ENCODE measurements at regions not wholly inside any gene's neighbourhood (a gene's known extent, or its start where the extent isn't known, plus 50 kb on each side); places are given as distances from the start of the nearest gene placed in this dataset.

DNA sequence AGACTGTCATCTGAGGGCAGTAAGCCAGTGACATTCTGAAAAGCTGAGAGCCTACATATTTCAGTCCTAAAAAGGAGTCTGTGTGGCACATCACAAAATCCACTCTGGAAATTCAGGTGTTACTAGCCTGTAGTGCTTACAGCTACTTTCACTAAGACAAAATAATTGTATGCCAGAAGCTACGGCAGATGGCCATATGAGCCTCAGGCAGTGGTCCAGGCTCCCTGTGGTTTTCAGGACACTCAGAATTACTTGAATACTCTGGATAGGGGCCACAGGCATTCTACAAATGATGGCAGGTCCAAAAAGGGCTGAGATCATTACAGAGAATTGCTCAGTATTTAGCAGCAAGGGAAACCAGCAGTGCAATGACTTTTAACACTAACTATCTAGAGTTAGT lies 527.1 kb downstream of the MRPL39 start:
- DNase-seq (ENCODE audit: low read depth, low spot score) = peak; percentile 79
- in situ Hi-C loops (cut with HindIII; ENCODE audit: low sequenced_read_pairs) = no loop called here
- no peak overlapping the region for H3K4me3 ChIP-seq (ENCODE audit: low read depth, low read length)
- TF ChIP-seq, protein P1, sequence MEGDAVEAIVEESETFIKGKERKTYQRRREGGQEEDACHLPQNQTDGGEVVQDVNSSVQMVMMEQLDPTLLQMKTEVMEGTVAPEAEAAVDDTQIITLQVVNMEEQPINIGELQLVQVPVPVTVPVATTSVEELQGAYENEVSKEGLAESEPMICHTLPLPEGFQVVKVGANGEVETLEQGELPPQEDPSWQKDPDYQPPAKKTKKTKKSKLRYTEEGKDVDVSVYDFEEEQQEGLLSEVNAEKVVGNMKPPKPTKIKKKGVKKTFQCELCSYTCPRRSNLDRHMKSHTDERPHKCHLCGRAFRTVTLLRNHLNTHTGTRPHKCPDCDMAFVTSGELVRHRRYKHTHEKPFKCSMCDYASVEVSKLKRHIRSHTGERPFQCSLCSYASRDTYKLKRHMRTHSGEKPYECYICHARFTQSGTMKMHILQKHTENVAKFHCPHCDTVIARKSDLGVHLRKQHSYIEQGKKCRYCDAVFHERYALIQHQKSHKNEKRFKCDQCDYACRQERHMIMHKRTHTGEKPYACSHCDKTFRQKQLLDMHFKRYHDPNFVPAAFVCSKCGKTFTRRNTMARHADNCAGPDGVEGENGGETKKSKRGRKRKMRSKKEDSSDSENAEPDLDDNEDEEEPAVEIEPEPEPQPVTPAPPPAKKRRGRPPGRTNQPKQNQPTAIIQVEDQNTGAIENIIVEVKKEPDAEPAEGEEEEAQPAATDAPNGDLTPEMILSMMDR (IDR thresholded peaks at IDR 0.05; ENCODE audit: low read depth, low read length) = no peak

DNA sequence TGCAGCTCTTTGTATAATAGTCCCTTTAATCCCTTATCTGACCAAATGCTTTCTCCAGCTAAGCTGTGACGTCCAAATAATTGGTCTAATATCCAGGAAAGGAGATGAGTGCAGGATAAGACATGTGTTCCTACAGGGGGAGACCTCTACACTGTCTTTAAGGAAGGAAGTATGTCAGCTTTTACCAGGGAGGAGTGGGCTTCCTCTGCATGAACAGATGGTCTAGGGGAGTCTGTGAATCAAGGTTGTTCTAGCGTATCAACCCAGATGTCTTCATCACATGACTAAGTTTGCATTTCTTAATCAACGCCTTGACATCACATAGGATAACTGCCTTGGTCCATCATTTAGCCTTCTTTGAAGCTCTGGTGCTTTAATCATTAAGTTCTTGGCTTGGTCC lies 528.2 kb downstream of the MRPL39 start:
- TF ChIP-seq, protein P1 (IDR thresholded peaks at IDR 0.05; ENCODE audit: low read depth, low read length) = no peak
- no peak for DNase-seq (ENCODE audit: low read depth, low spot score)
- in situ Hi-C loops (cut with HindIII; ENCODE audit: low sequenced_read_pairs) = no loop called here

DNA sequence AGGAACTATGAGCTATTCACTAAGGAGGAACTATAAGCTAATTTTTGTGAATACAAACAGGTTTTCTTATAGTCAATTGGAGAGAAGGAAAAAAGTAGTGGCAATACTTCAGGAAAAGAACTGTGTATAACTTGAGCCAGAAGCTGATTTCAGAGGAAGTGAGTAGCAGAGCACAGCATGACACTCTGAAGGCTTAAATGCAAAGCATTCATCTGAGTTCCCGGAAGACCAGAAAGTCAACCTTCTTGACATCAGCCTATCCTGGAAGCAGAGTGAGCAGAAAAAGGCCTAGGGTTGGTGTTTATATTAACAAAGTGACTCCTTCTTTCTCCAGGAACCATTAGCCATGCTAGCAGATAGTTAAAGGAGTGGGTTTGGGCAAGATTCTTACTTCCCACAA lies 545.2 kb downstream of the MRPL39 start:
- no peak overlapping the region for H3K4me3 ChIP-seq (ENCODE audit: low read depth, low read length)
- in situ Hi-C loops (cut with HindIII; ENCODE audit: low sequenced_read_pairs) = no loop called here
- TF ChIP-seq, protein P1 (IDR thresholded peaks at IDR 0.05; ENCODE audit: low read depth, low read length) = no peak
- peak; percentile 49 for DNase-seq (ENCODE audit: low read depth, low spot score)

More for the DNA sequence above, 528.2 kb downstream of the MRPL39 start:
- H3K4me3 ChIP-seq (ENCODE audit: low read depth, low read length) = no peak overlapping the region

DNA sequence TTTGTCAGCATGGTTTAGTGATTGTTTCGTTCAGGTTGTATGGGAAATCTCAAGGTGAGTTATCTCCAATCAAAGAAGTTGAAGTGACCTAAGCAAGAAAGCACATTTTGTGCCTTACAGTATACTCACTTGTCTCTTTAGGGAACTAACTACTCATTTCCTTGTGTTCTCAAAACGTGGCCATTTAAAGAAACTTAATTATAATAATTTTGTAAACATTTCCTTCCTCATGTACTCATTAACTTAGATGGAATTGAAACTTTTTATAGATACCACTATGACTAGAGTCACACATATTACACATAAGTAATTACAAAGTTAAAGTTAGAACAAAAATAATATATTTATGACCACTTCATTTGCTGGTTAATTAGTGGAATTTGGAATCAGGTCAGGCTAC lies 552.6 kb downstream of the MRPL39 start:
- no peak for DNase-seq (ENCODE audit: low read depth, low spot score)
- H3K4me3 ChIP-seq (ENCODE audit: low read depth, low read length) = no peak overlapping the region
- TF ChIP-seq, protein P1 (IDR thresholded peaks at IDR 0.05; ENCODE audit: low read depth, low read length) = no peak
- in situ Hi-C loops (cut with HindIII; ENCODE audit: low sequenced_read_pairs) = no loop called here

DNA sequence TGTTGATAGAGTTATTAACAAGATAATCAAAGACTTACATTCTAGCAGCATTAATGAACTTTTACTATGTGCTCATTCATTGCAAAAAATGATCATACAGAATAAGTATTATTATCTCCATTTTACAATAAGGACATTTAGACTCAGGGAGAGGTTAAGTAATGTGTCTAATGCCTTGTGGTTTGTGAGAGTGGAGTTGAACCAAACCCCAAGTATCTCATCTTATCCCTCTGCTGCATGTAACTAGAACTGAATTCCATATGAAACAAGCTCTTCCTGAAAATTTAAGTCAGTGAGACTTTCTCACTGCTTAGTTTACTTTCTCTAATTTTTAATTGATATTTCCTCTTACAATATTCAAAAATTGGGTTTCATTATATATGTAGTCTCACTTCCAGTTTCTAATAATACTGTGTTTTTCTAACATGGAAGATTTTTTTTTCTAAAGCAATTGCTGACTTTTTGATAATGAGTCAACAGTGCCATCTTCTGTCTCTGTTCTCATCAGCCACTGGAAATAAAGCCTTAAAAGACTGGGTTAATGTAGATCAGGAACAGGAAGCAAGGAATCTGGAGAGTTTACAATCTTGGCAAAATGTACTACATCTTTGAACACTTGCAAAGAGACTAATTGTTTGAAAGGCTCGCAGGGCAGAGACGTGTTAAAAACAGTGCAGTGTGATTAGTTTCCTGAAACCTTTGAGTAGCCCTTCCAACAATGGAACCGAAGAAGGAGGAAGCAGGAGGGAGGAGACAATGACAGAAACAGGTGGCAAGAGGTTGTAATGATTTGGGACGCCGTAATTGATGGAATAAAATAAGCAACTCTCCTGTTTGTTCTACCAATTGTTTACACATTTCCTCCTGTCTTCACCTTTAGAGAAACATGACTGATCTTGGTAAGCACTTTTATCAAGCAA lies 567.6 kb downstream of the MRPL39 start:
- peak; percentile 65 for DNase-seq (ENCODE audit: low read depth, low spot score)
- in situ Hi-C loops (cut with HindIII; ENCODE audit: low sequenced_read_pairs) = no loop called here
- H3K4me3 ChIP-seq (ENCODE audit: low read depth, low read length) = no peak overlapping the region
- TF ChIP-seq, protein P1 (IDR thresholded peaks at IDR 0.05; ENCODE audit: low read depth, low read length) = peak; percentile 29

DNA sequence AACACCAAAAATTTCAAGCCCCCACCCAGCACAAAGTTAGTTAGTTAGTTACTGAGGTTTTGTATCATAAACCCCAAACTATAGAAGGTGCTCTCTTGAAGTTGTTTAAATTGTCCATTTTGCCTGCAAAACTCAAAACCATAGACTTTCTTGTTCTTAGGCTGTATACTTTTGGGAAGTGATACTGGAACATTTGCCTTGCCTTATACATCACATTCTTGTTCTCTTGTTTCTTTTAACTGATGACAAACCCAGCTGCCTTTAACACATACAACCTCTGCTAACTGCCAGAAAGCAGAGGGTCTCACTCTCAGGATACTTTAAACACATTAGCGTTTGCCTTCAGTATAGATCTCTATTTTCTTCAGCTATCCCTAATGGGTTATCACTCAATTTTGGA lies 570.5 kb downstream of the MRPL39 start:
- no peak for DNase-seq (ENCODE audit: low read depth, low spot score)
- in situ Hi-C loops (cut with HindIII; ENCODE audit: low sequenced_read_pairs) = no loop called here

More for the DNA sequence above, 570.5 kb downstream of the MRPL39 start:
- H3K4me3 ChIP-seq (ENCODE audit: low read depth, low read length) = no peak overlapping the region
- TF ChIP-seq, protein P1 (IDR thresholded peaks at IDR 0.05; ENCODE audit: low read depth, low read length) = no peak
